DMS79 (cell line): ENCODE measurements at regions not wholly inside any gene's neighbourhood (a gene's known extent, or its start where the extent isn't known, plus 50 kb on each side); places are given as distances from the start of the nearest gene placed in this dataset.

Experiments
- DNase-seq: peaks from one replicate; lab custom pipeline; 2025; lab: John Stamatoyannopoulos, UW

GRCh38 chr4:13182133-13182532 is 302.0 kb downstream of the RAB28 start:
- no peak for DNase-seq

- DNase-seq = no peak
Measured at GRCh38 chr4:13181681-13182080, 302.5 kb downstream of the RAB28 start.

GRCh38 chr4:13180701-13181100 is 303.4 kb downstream of the RAB28 start:
- no peak for DNase-seq

GRCh38 chr4:13178621-13179020 is 305.5 kb downstream of the RAB28 start:
- DNase-seq = peak; percentile 50

- DNase-seq = no peak
Measured at GRCh38 chr4:13176741-13177142, 307.4 kb downstream of the RAB28 start.

GRCh38 chr4:13174926-13175325 is 309.2 kb downstream of the RAB28 start:
- DNase-seq = no peak

- no peak for DNase-seq
Measured at GRCh38 chr4:13174001-13174400, 310.1 kb downstream of the RAB28 start.

- no peak for DNase-seq
Measured at GRCh38 chr4:13171292-13172057, 312.7 kb downstream of the RAB28 start.

- DNase-seq = no peak
Measured at GRCh38 chr4:13169731-13170525, 314.2 kb downstream of the RAB28 start.

GRCh38 chr4:13168326-13168725 is 315.8 kb downstream of the RAB28 start:
- no peak for DNase-seq

- DNase-seq = no peak
Measured at GRCh38 chr4:13166214-13166613, 317.9 kb downstream of the RAB28 start.

GRCh38 chr4:13164783-13165331 is 319.3 kb downstream of the RAB28 start:
- no peak for DNase-seq

GRCh38 chr4:13162886-13163285 is 321.3 kb downstream of the RAB28 start:
- DNase-seq = no peak

GRCh38 chr4:13160920-13161319 is 323.2 kb downstream of the RAB28 start:
- peak; percentile 34 for DNase-seq

GRCh38 chr4:13159041-13159620 is 325.0 kb downstream of the RAB28 start:
- DNase-seq = peak; percentile 47

- no peak for DNase-seq
Measured at GRCh38 chr4:13151194-13151593, 332.9 kb downstream of the RAB28 start.

GRCh38 chr4:13143222-13144070 is 340.7 kb downstream of the RAB28 start:
- no peak for DNase-seq

GRCh38 chr4:13142726-13143125 is 341.4 kb downstream of the RAB28 start:
- no peak for DNase-seq

- DNase-seq = no peak
Measured at GRCh38 chr4:13142191-13142590, 341.9 kb downstream of the RAB28 start.

GRCh38 chr4:13137390-13137789 is 346.8 kb downstream of the RAB28 start:
- DNase-seq = no peak

GRCh38 chr4:13133700-13134099 is 350.4 kb downstream of the RAB28 start:
- DNase-seq = no peak

GRCh38 chr4:13130848-13131247 is 353.3 kb downstream of the RAB28 start:
- DNase-seq = no peak
